Mucosa of descending colon (tissue), 3 donors: ENCODE measurements at regions not wholly inside any gene's neighbourhood (a gene's known extent, or its start where the extent isn't known, plus 50 kb on each side); places are given as distances from the start of the nearest gene placed in this dataset.
A peak's percentile ranks its signal among the peaks of the same experiment; 100 is the strongest.

Experiments used
- ATAC-seq: fragments of 200-7000 bp; cut with Tn5 transposase; one replicate; pipeline ENCODE4 v1.9.1; 2020; ENCODE audit warnings: mild to moderate bottlenecking, moderate library complexity
- DNase-seq, 3 donors: peaks; one replicate each; pipeline ENCODE4 v3.0.0-alpha.2; 2020
- H3K36me3 ChIP-seq: fragments of 200-600 bp; one replicate; pipeline ENCODE4 v1.8.0; 2021; ENCODE audit warnings: low read depth, mild to moderate bottlenecking
- H3K4me1 ChIP-seq: fragments of 200-600 bp; one replicate; pipeline ENCODE4 v1.8.0; 2021; ENCODE audit warnings: low read depth, mild to moderate bottlenecking
- H3K4me3 ChIP-seq: fragments of 200-600 bp; one replicate; pipeline ENCODE4 v1.8.0; 2021; ENCODE audit warnings: mild to moderate bottlenecking
- H3K9me3 ChIP-seq: fragments of 200-600 bp; one replicate; pipeline ENCODE4 v1.8.0; 2021; ENCODE audit warnings: mild to moderate bottlenecking
- intact Hi-C, 2 donors: fragments of 100-400 bp; cut with DNase I in 1 of 2; cut with micrococcal nuclease in 1 of 2; formaldehyde crosslinking; loops; one replicate each; pipeline versions ENCODE4 v1.11.0 to v1.11.1; 2022; cut with DNase I, micrococcal nuclease
- TF ChIP-seq, protein P1 (sequence below): fragments of 200-600 bp; IDR thresholded peaks from one replicate; pipeline ENCODE4 v1.8.0; 2022; ENCODE audit warnings: antibody characterized with exemption, mild to moderate bottlenecking
- donor health status: DM: no; HTN: no; CAD: no; lungs with moderate emphysema.
- donor health status: DM: no; HTN: no; CAD: no.
- donor health status: DM: no; HTN: yes; CAD: no.

DNA sequence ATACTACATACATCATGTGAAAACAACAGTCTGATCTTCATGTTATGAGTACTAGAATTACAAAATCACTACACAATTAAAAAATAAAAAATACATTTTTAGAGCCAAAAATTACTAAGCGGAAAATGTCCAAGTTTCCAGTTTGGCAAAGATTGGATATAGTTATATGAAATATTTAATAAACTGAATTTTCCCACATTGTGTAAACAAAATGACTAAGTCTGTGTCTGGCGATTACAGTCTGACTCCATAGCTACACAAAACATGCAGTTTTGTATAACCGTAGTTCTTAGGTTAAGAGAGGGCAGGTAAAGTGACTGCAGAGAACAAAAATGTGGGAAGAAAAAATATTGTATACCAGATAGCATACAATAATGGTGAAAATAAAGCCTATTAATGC is 59.2 kb upstream of the TMEM47 start:
- Histone ChIP-seq H3K9me3 (no peaks in the 10 kb centered on the region), H3K36me3 (no peaks in the 10 kb centered on the region), H3K4me1 (no peaks in the 10 kb centered on the region), H3K4me3 (no peak overlapping the region)
- intact Hi-C loops: no loop called here
- DNase-seq (no peak), ATAC-seq (no peak)
- TF ChIP-seq, protein P1, sequence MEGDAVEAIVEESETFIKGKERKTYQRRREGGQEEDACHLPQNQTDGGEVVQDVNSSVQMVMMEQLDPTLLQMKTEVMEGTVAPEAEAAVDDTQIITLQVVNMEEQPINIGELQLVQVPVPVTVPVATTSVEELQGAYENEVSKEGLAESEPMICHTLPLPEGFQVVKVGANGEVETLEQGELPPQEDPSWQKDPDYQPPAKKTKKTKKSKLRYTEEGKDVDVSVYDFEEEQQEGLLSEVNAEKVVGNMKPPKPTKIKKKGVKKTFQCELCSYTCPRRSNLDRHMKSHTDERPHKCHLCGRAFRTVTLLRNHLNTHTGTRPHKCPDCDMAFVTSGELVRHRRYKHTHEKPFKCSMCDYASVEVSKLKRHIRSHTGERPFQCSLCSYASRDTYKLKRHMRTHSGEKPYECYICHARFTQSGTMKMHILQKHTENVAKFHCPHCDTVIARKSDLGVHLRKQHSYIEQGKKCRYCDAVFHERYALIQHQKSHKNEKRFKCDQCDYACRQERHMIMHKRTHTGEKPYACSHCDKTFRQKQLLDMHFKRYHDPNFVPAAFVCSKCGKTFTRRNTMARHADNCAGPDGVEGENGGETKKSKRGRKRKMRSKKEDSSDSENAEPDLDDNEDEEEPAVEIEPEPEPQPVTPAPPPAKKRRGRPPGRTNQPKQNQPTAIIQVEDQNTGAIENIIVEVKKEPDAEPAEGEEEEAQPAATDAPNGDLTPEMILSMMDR: no peak

DNA sequence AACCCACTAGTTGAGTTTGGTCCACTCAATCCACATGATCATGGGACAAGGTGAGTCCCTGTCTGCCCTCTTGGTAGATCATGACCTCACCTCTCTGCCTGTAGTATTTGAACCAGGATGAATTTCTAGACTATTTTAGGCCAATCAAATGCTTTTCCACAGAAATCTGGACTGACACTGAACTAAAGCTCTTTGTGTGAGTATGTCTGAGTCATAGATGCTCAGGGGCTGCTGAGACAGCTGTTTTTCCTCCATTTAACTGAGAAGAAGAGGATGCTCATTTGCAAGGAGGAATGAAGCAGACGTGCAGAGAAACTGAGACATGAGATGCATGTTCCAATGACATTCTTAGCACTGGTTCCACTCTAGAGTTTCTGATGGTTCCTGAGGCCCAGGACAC is 77.3 kb upstream of the TMEM47 start:
- H3K4me3 ChIP-seq: no peak overlapping the region
- ATAC-seq: no peak
- no peaks in the 10 kb centered on the region for H3K9me3 ChIP-seq
- H3K36me3 ChIP-seq: no peaks in the 10 kb centered on the region
- H3K4me1 ChIP-seq: no peaks in the 10 kb centered on the region
- no peak for DNase-seq
- intact Hi-C loops: no loop called here
- TF ChIP-seq, protein P1: no peak

DNA sequence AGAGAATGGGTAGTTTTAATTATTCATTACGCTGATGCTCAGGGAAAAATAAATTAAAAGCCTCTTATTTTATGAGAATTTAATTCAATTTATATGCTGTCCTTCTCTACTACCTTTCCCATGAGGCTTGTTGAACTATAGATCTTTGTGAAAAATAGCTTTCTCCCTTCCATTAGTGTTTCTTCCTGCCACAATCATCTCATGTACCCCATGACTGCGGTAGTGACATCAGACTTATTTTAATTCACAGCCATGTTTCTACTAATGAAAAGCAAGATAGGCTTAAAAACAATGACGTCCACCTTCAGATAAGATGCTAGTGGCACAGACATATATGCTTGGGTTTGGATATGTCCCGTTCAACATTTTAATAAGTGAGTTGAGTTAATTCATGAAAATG is 87.4 kb upstream of the TMEM47 start:
- TF ChIP-seq, protein P1: no peak
- Histone ChIP-seq H3K9me3 (no peaks in the 10 kb centered on the region), H3K36me3 (no peaks in the 10 kb centered on the region), H3K4me1 (no peaks in the 10 kb centered on the region), H3K4me3 (no peak overlapping the region)
- ATAC-seq: no peak
- intact Hi-C loops: no loop called here
- DNase-seq: no peak

DNA sequence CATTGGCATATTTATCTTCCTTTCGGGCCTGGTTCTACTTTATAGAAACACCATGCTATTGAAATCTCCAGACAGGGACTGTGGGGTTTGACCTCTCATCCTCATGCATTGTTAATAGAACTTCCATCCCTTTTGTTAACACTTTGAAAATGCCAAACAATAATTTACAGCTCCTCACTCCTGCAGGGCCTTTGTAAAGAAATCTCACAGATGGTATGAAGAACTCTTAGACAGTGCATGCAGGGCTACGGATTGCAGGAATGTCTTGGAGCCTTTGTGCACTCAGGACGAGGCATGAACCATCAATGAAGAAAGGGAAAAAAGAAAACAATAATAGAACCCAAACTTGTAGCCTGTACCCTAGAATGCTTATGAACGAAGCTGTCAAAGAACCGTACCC is 92.8 kb upstream of the TMEM47 start:
- Histone ChIP-seq H3K36me3 (no peaks in the 10 kb centered on the region), H3K4me1 (no peaks in the 10 kb centered on the region), H3K4me3 (no peak overlapping the region), H3K9me3 (no peaks in the 10 kb centered on the region)
- no peak for ATAC-seq
- TF ChIP-seq, protein P1: no peak
- intact Hi-C loops: no loop called here
- no peak for DNase-seq

DNA sequence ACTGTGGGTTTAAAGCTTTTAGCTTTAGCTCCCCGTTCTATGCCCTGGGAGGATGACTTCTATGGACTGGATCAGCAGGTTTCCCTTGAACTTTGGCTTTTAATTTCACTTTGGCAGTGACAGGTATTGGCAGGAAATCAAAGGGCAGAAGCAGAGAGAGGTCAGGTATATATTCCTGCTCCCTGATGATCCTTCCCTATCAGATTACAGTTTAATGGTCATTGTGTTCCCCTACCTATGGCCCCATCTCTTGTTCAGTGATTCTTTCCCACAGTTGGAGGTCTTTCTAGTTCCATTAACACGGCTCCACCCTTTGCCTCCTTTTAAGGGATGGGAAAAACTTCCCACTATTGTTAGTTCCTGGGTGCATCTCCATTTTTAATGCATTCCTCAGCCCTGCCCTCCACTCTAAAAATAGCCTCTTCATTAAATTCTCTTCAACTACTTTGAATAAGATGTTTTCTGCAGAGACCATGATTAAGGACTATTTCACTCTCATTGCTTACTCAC is 107.8 kb upstream of the TMEM47 start:
- ATAC-seq (no peak), DNase-seq (peak in 1 of 3 donors; percentile 1)
- Histone ChIP-seq H3K36me3 (no peaks in the 10 kb centered on the region), H3K4me1 (no peaks in the 10 kb centered on the region), H3K9me3 (no peaks in the 10 kb centered on the region), H3K4me3 (no peak overlapping the region)
- intact Hi-C loops: no loop called here
- TF ChIP-seq, protein P1: no peak

DNA sequence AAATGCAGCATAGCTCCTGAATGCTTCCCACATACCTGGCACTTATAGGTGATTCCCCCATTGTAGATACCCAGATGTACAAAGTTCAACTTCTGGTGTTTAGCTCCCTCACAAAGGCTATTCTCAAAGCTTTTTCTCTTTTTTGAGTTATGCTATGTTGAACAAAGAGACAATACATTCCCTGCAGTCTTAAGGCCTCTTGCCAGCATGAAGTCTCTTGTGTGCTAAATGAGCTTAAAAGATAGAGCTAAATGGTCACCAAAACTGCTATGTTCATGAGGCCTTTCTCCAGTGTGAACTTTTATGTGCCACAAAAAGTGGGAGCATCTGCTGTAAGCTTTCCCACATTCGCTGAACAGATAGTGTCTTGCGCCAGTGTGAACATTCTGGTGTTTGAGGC is 111.2 kb upstream of the TMEM47 start:
- Histone ChIP-seq H3K4me3 (no peak overlapping the region), H3K4me1 (no peaks in the 10 kb centered on the region), H3K9me3 (no peaks in the 10 kb centered on the region), H3K36me3 (no peaks in the 10 kb centered on the region)
- DNase-seq: no peak
- intact Hi-C loops: no loop called here
- ATAC-seq: no peak
- TF ChIP-seq, protein P1: no peak
